Ovary (tissue), 7 donors: ENCODE measurements at regions not wholly inside any gene's neighbourhood (a gene's known extent, or its start where the extent isn't known, plus 50 kb on each side); places are given as distances from the start of the nearest gene placed in this dataset.

ENCODE experiments used
- DNase-seq, 5 donors: peaks; one replicate each; pipeline ENCODE4 v3.0.0-alpha.2; 2019 to 2020
- H3K27ac ChIP-seq, 2 donors: fragments of 200-600 bp; one replicate each; pipeline versions ENCODE4 v1.5.1 to v1.8.0; 2019 to 2022
- H3K27me3 ChIP-seq: fragments of 200-600 bp; one replicate; pipeline ENCODE4 v1.8.0; 2022
- H3K36me3 ChIP-seq: fragments of 200-600 bp; sonication (generic); one replicate; pipeline ENCODE4 v1.5.1; 2019
- H3K4me1 ChIP-seq: one replicate; pipeline ENCODE4 v1.8.1; 2013; ENCODE audit warnings: mild to moderate bottlenecking, moderate library complexity; ENCODE audit not compliant: insufficient read depth
- H3K4me3 ChIP-seq: fragments of 200-600 bp; sonication (generic); one replicate; pipeline ENCODE4 v1.5.1; 2017
- H3K9me3 ChIP-seq, 2 donors: fragments of 200-600 bp in 1 of 2; sonication (generic) in 1 of 2; one replicate each; pipeline versions ENCODE4 v1.5.1 to v1.8.1; 2013 to 2019; ENCODE audit warnings: mild to moderate bottlenecking in 1 of 2, moderate library complexity in 1 of 2
- CTCF ChIP-seq, 3 donors: fragments of 450-650 bp in 2 of 3; fragments of 200-600 bp in 1 of 3; IDR thresholded peaks; one replicate each; pipeline versions ENCODE4 v1.5.1 to v1.8.0; 2016 to 2022; ENCODE audit warnings: antibody characterized with exemption in 3 of 3, mild to moderate bottlenecking in 1 of 3
- EP300 ChIP-seq: sonication (generic); formaldehyde crosslinking; IDR thresholded peaks from one replicate; pipeline ENCODE4 v1.6.1; 2017; ENCODE audit warnings: antibody characterized with exemption
- POLR2A ChIP-seq: fragments of 450-650 bp; IDR thresholded peaks from one replicate; pipeline ENCODE4 v1.6.1; 2017; ENCODE audit warnings: antibody characterized with exemption, mild to moderate bottlenecking, moderate library complexity
- WGBS, 3 donors: extraction: QIAGEN DNeasy Blood & Tissue Kit in 1 of 3; methylation state at CpG; one replicate each; pipeline versions ENCODE4 v1.1.5 to v1.1.7; 2013 to 2017; 5-methylcytosine and 5-hydroxymethylcytosine counted together
- intact Hi-C, 4 donors: fragments of 100-400 bp; cut with DNase I; formaldehyde crosslinking; loops; one replicate each; pipeline versions ENCODE4 v1.11.0 to v1.15.1; 2022 to 2023
- donor health status: DM: no; HTN: no; CAD: no; lungs with moderate emphysema.
- donor health status: DM: no; HTN: no; CAD: no.
- donor health status: Bipolar disorder and iron deficiency.
- donor health status: DM: no; HTN: no; CAD: no.
- donor health status: DM: yes; HTN: yes; CAD: no.

GRCh38 chr1:4530166-4530785 lies 124.1 kb upstream of the AJAP1 start:
- H3K27me3 ChIP-seq, result no peaks in the 10 kb centered on the region
- no peak for DNase-seq
- no peak for TF ChIP-seq POLR2A
- TF ChIP-seq EP300, result no peak
- no peak for TF ChIP-seq CTCF (IDR thresholded peaks at IDR 0.05)
- no peaks in the 10 kb centered on the region for H3K9me3 ChIP-seq
- H3K27ac ChIP-seq, result no peak overlapping the region
- WGBS, 3 donors, result 70 to 76% (median 73%) methylated on average over 9 of the region's 9 CpGs
- no peaks in the 10 kb centered on the region for H3K4me1 ChIP-seq
- intact Hi-C loops, result no loop called here
- no peak overlapping the region for H3K4me3 ChIP-seq
- H3K36me3 ChIP-seq, result no peaks in the 10 kb centered on the region

GRCh38 chr1:4531842-4532241 lies 122.6 kb upstream of the AJAP1 start:
- intact Hi-C loops, result no loop called here
- Histone ChIP-seq H3K36me3 (no peaks in the 10 kb centered on the region), H3K9me3 (no peaks in the 10 kb centered on the region), H3K4me1 (no peaks in the 10 kb centered on the region), H3K27ac (no peak overlapping the region), H3K4me3 (no peak overlapping the region), H3K27me3 (no peaks in the 10 kb centered on the region)
- TF ChIP-seq POLR2A (no peak), CTCF (IDR thresholded peaks at IDR 0.05) (no peak), EP300 (no peak)
- DNase-seq, result no peak
- 63 to 84% (median 65%) methylated on average over 5 of the region's 5 CpGs for WGBS, 3 donors

- H3K4me1 ChIP-seq, result no peaks in the 10 kb centered on the region
- H3K4me3 ChIP-seq, result no peak overlapping the region
- no peak overlapping the region for H3K27ac ChIP-seq
- intact Hi-C loops, result no loop called here
- no peak for DNase-seq
- no peaks in the 10 kb centered on the region for H3K9me3 ChIP-seq
- TF ChIP-seq EP300 (no peak), CTCF (IDR thresholded peaks at IDR 0.05) (no peak), POLR2A (no peak)
- H3K27me3 ChIP-seq, result no peaks in the 10 kb centered on the region
- H3K36me3 ChIP-seq, result no peaks in the 10 kb centered on the region
- WGBS, 3 donors, result 87 to 90% (median 87%) methylated on average over 4 of the region's 4 CpGs
These were observed 121.8 kb upstream of the AJAP1 start for GRCh38 chr1:4532656-4533055.

- intact Hi-C loops, result no loop called here
- no peaks in the 10 kb centered on the region for H3K9me3 ChIP-seq
- 74 to 83% (median 75%) methylated on average over 4 of the region's 4 CpGs for WGBS, 3 donors
- H3K4me1 ChIP-seq, result no peaks in the 10 kb centered on the region
- no peak overlapping the region for H3K27ac ChIP-seq
- H3K27me3 ChIP-seq, result no peaks in the 10 kb centered on the region
- no peaks in the 10 kb centered on the region for H3K36me3 ChIP-seq
- DNase-seq, result no peak
- no peak overlapping the region for H3K4me3 ChIP-seq
- no peak for TF ChIP-seq POLR2A
- TF ChIP-seq EP300, result no peak
- no peak for TF ChIP-seq CTCF (IDR thresholded peaks at IDR 0.05)
These were observed 107.5 kb upstream of the AJAP1 start for GRCh38 chr1:4546911-4547310.
